Right kidney (tissue), 1 donor: ENCODE measurements at regions not wholly inside any gene's neighbourhood (a gene's known extent, or its start where the extent isn't known, plus 50 kb on each side); places are given as distances from the start of the nearest gene placed in this dataset.

Experiments used
- DNase-seq: peaks from one replicate; pipeline ENCODE4 v3.0.0-alpha.2; 2016

GRCh38 chr20:40808936-40809335 is 119.9 kb upstream of the MAFB start:
- no peak for DNase-seq

- DNase-seq, result no peak
Measured at GRCh38 chr20:40809361-40809760, 120.3 kb upstream of the MAFB start.

GRCh38 chr20:40810332-40811000 is 121.4 kb upstream of the MAFB start:
- DNase-seq, result no peak

- DNase-seq, result no peak
Measured at GRCh38 chr20:40811004-40811403, 122.0 kb upstream of the MAFB start.

- DNase-seq, result no peak
Measured at GRCh38 chr20:40811660-40812414, 122.8 kb upstream of the MAFB start.

- DNase-seq, result no peak
Measured at GRCh38 chr20:40812415-40812925, 123.4 kb upstream of the MAFB start.

- DNase-seq, result no peak
Measured at GRCh38 chr20:40813029-40813431, 124.0 kb upstream of the MAFB start.

- DNase-seq, result no peak
Measured at GRCh38 chr20:40813708-40814630, 124.9 kb upstream of the MAFB start.

- no peak for DNase-seq
Measured at GRCh38 chr20:40814631-40814960, 125.6 kb upstream of the MAFB start.

GRCh38 chr20:40815156-40816038 is 126.4 kb upstream of the MAFB start:
- no peak for DNase-seq

GRCh38 chr20:40816039-40816352 is 127.0 kb upstream of the MAFB start:
- DNase-seq, result no peak

- peak; percentile 21 for DNase-seq
Measured at GRCh38 chr20:40821429-40821828, 132.4 kb upstream of the MAFB start.

GRCh38 chr20:40826699-40827098 is 137.7 kb upstream of the MAFB start:
- DNase-seq, result no peak

- no peak for DNase-seq
Measured at GRCh38 chr20:40835321-40835720, 146.3 kb upstream of the MAFB start.

- DNase-seq, result no peak
Measured at GRCh38 chr20:40838509-40838908, 149.5 kb upstream of the MAFB start.

GRCh38 chr20:40843251-40843650 is 154.2 kb upstream of the MAFB start:
- no peak for DNase-seq

- no peak for DNase-seq
Measured at GRCh38 chr20:40844332-40844731, 155.3 kb upstream of the MAFB start.

- DNase-seq, result no peak
Measured at GRCh38 chr20:40848096-40848495, 159.1 kb upstream of the MAFB start.

- DNase-seq, result peak; percentile 36
Measured at GRCh38 chr20:40848526-40848925, 159.5 kb upstream of the MAFB start.

GRCh38 chr20:40849456-40849855 is 160.4 kb upstream of the MAFB start:
- no peak for DNase-seq

- DNase-seq, result no peak
Measured at GRCh38 chr20:40851051-40851450, 162.0 kb upstream of the MAFB start.

GRCh38 chr20:40855269-40855668 is 166.2 kb upstream of the MAFB start:
- DNase-seq, result no peak
